Mesendoderm (in vitro differentiated cells): ENCODE measurements at regions not wholly inside any gene's neighbourhood (a gene's known extent, or its start where the extent isn't known, plus 50 kb on each side); places are given as distances from the start of the nearest gene placed in this dataset.

Experiments used
- DNase-seq: peaks from one replicate; pipeline ENCODE4 v3.0.0; 2013
- H2AK5ac ChIP-seq: 2 replicates; pipeline ENCODE4 v1.6.1; 2013; ENCODE audit warnings: low read length, inconsistent platforms
- H2BK120ac ChIP-seq: 2 replicates; pipeline ENCODE4 v1.6.1; 2013; ENCODE audit warnings: low read depth, mild to moderate bottlenecking, low read length, moderate library complexity, mixed read lengths
- H2BK15ac ChIP-seq: replicated peaks from 2 replicates; pipeline ENCODE4 v1.6.1; 2013; ENCODE audit warnings: low read depth, mild to moderate bottlenecking, moderate library complexity
- H2BK5ac ChIP-seq: 2 replicates; pipeline ENCODE4 v1.6.1; 2013; ENCODE audit warnings: low read length, inconsistent platforms
- H3K18ac ChIP-seq: 2 replicates; pipeline ENCODE4 v1.6.1; 2013; ENCODE audit warnings: mild to moderate bottlenecking, low read length, mixed read lengths
- H3K23ac ChIP-seq: one replicate; pipeline ENCODE4 v1.6.1; 2013; ENCODE audit warnings: low read length
- H3K27ac ChIP-seq: 2 replicates; pipeline ENCODE4 v1.5.1; 2013; ENCODE audit warnings: low read depth, mild to moderate bottlenecking, inconsistent platforms, low read length, moderate library complexity
- H3K27me3 ChIP-seq: 2 replicates; pipeline ENCODE4 v1.6.1; 2013; ENCODE audit warnings: low read length, control low read depth, mild to moderate bottlenecking, inconsistent platforms; ENCODE audit not compliant: insufficient read depth, poor library complexity
- H3K36me3 ChIP-seq: 2 replicates; pipeline ENCODE4 v1.6.1; 2013; ENCODE audit warnings: low read length, inconsistent platforms; ENCODE audit not compliant: control insufficient read depth, insufficient read depth
- H3K4ac ChIP-seq: one replicate; pipeline ENCODE4 v1.6.1; 2013; ENCODE audit warnings: low read depth, mild to moderate bottlenecking, low read length, moderate library complexity
- H3K4me1 ChIP-seq: 2 replicates; pipeline ENCODE4 v1.6.1; 2013; ENCODE audit warnings: low read depth, low read length, inconsistent platforms; ENCODE audit not compliant: control insufficient read depth
- H3K4me2 ChIP-seq: 2 replicates; pipeline ENCODE4 v1.6.1; 2013; ENCODE audit warnings: low read length
- H3K4me3 ChIP-seq: 2 replicates; pipeline ENCODE4 v1.5.1; 2013; ENCODE audit warnings: mild to moderate bottlenecking, low read length
- H3K56ac ChIP-seq: one replicate; pipeline ENCODE4 v1.6.1; 2013; ENCODE audit warnings: low read length
- H3K79me1 ChIP-seq: 2 replicates; pipeline ENCODE4 v1.6.1; 2013; ENCODE audit warnings: low read length, inconsistent platforms
- H3K79me2 ChIP-seq: 2 replicates; pipeline ENCODE4 v1.6.1; 2013; ENCODE audit warnings: mild to moderate bottlenecking, low read length; ENCODE audit not compliant: control insufficient read depth, insufficient read depth
- H3K9ac ChIP-seq: 2 replicates; pipeline ENCODE4 v1.6.1; 2013; ENCODE audit warnings: low read length, inconsistent platforms
- H4K5ac ChIP-seq: one replicate; pipeline ENCODE4 v1.6.1; 2013; ENCODE audit warnings: low read length
- H4K8ac ChIP-seq: one replicate; pipeline ENCODE4 v1.6.1; 2013; ENCODE audit warnings: low read depth, mild to moderate bottlenecking, control low read depth, low read length, moderate library complexity
- WGBS: extraction: QIAGEN DNeasy Blood & Tissue Kit; methylation state at CpG from one replicate; pipeline ENCODE4 v1.1.7; 2013; ENCODE audit warnings: low lambda C conversion rate, missing lambda C conversion rate; ENCODE audit not compliant: insufficient coverage; ENCODE audit errors: extremely low coverage; 5-methylcytosine and 5-hydroxymethylcytosine counted together

DNA sequence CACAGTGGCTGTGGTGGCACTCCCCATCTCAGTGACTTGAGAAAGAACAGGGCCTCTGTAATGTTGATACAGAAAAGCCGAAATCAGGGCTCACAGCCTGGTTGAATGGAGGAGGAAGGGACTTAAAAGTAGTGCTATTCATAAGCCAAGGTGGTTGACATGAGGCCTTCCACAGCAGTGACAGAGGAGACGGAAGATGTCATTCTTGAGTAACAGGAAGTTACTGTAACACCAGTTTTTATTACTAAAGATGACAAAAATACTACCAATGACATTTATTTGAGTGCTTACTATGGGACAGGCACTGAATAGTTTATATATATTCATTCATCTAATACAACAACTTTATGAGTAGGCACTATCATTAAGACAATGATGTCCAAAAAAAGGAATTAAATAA is 52.8 kb upstream of the GNG12 start:
- Histone ChIP-seq H2BK120ac (no peak overlapping the region), H2BK15ac (no peak overlapping the region), H2BK5ac (no peak overlapping the region), H3K79me2 (no peaks in the 10 kb centered on the region), H3K56ac (no peak overlapping the region), H3K23ac (no peak overlapping the region), H3K36me3 (no peaks in the 10 kb centered on the region), H3K9ac (no peak overlapping the region), H3K4me3 (no peak overlapping the region), H3K27ac (no peak overlapping the region), H2AK5ac (no peak overlapping the region), H3K4me2 (no peak overlapping the region), H3K18ac (no peak overlapping the region), H3K27me3 (no peaks in the 10 kb centered on the region), H3K4me1 (peaks cover 3% of the 10 kb centered on the region), H3K79me1 (no peaks in the 10 kb centered on the region), H4K8ac (no peak overlapping the region), H3K4ac (no peak overlapping the region), H4K5ac (no peak overlapping the region)
- no peak for DNase-seq
- no CpG with 5 or more reads among the region's 2 CpGs for WGBS

- H2BK120ac ChIP-seq, result no peak overlapping the region
- no peak overlapping the region for H2AK5ac ChIP-seq
- no peak overlapping the region for H2BK5ac ChIP-seq
- H3K4ac ChIP-seq, result no peak overlapping the region
- H3K23ac ChIP-seq, result no peak overlapping the region
- no peak overlapping the region for H2BK15ac ChIP-seq
- no peaks in the 10 kb centered on the region for H3K27me3 ChIP-seq
- H3K79me2 ChIP-seq, result no peaks in the 10 kb centered on the region
- no peaks in the 10 kb centered on the region for H3K36me3 ChIP-seq
- no peak overlapping the region for H3K9ac ChIP-seq
- H3K18ac ChIP-seq, result no peak overlapping the region
- H3K4me3 ChIP-seq, result no peak overlapping the region
- H3K27ac ChIP-seq, result no peak overlapping the region
- no peaks in the 10 kb centered on the region for H3K4me1 ChIP-seq
- DNase-seq, result no peak
- 100% methylated on average over 1 of the region's 2 CpGs for WGBS
- no peak overlapping the region for H3K56ac ChIP-seq
- no peak overlapping the region for H4K5ac ChIP-seq
- H3K79me1 ChIP-seq, result no peaks in the 10 kb centered on the region
- H3K4me2 ChIP-seq, result no peak overlapping the region
- H4K8ac ChIP-seq, result no peak overlapping the region
Observed at GRCh38 chr1:67883069-67883468, 49.8 kb upstream of the GNG12 start.
